SU-DHL-6 (cell line): ENCODE measurements at regions not wholly inside any gene's neighbourhood (a gene's known extent, or its start where the extent isn't known, plus 50 kb on each side); places are given as distances from the start of the nearest gene placed in this dataset.

Source experiments
- H2AFZ ChIP-seq: fragments of 200-600 bp; sonication (generic); 2 replicates; pipeline ENCODE4 v1.6.1; 2014; ENCODE audit warnings: low read depth, mild to moderate bottlenecking, moderate library complexity, mixed read lengths, antibody characterized with exemption, low read length; ENCODE audit not compliant: severe bottlenecking
- H3F3A ChIP-seq: fragments of 200-600 bp; shearing (Covaris generic); 2 replicates; pipeline ENCODE4 v1.6.0; 2016; ENCODE audit warnings: antibody characterized with exemption, mild to moderate bottlenecking; ENCODE audit not compliant: insufficient read depth
- H3K27ac ChIP-seq: fragments of 200-600 bp; sonication (generic); 2 replicates; pipeline ENCODE4 v1.5.1; 2016; ENCODE audit warnings: low read depth, mild to moderate bottlenecking, low read length, moderate library complexity, mixed read lengths
- H3K27me3 ChIP-seq: fragments of 200-600 bp; sonication (generic), shearing (Covaris generic); 2 replicates; pipeline ENCODE4 v1.6.0; 2014; ENCODE audit warnings: mild to moderate bottlenecking, low read length
- H3K36me3 ChIP-seq: fragments of 200-600 bp; sonication (generic); 2 replicates; pipeline ENCODE4 v1.6.1; 2014; ENCODE audit warnings: mild to moderate bottlenecking, low read length, mixed read lengths
- H3K4me2 ChIP-seq: fragments of 300-600, 200-600 bp; shearing (Covaris generic), sonication (generic); 2 replicates; pipeline ENCODE4 v1.6.0; 2014; ENCODE audit warnings: low read length, low read depth, mild to moderate bottlenecking; ENCODE audit not compliant: poor library complexity, severe bottlenecking
- H3K4me3 ChIP-seq: fragments of 200-600 bp; sonication (generic); 2 replicates; pipeline ENCODE4 v1.5.1; 2014; ENCODE audit warnings: antibody characterized with exemption, low read length, mild to moderate bottlenecking, mixed read lengths; ENCODE audit not compliant: insufficient read depth, poor library complexity, severe bottlenecking
- H3K79me2 ChIP-seq: fragments of 200-600 bp; sonication (generic); 2 replicates; pipeline ENCODE4 v1.6.1; 2014; ENCODE audit warnings: mild to moderate bottlenecking, low read length, moderate library complexity; ENCODE audit not compliant: insufficient read depth
- H3K9ac ChIP-seq: fragments of 200-600 bp; sonication (generic); 2 replicates; pipeline ENCODE4 v1.7.0; 2014; ENCODE audit warnings: mild to moderate bottlenecking, low read length
- H3K9me2 ChIP-seq: fragments of 200-600 bp; sonication (generic); replicated peaks from 2 replicates; pipeline ENCODE4 v1.6.1; 2014; ENCODE audit warnings: low read length; ENCODE audit not compliant: insufficient read depth
- H3K9me3 ChIP-seq: fragments of 200-600 bp; sonication (generic); 2 replicates; pipeline ENCODE4 v1.6.1; 2014; ENCODE audit warnings: low read length, mixed read lengths; ENCODE audit not compliant: insufficient read depth
- H4K20me1 ChIP-seq: fragments of 200-600 bp; sonication (generic); 2 replicates; pipeline ENCODE4 v1.6.1; 2014; ENCODE audit warnings: low read depth, mild to moderate bottlenecking, antibody characterized with exemption, low read length, moderate library complexity, mixed read lengths
- CTCF ChIP-seq: fragments of 200-600 bp; sonication (generic); IDR thresholded peaks from one replicate; pipeline ENCODE4 v1.5.1; 2017; ENCODE audit warnings: antibody characterized with exemption, mild to moderate bottlenecking, low read length, moderate library complexity; ENCODE audit not compliant: insufficient read depth, poor library complexity, severe bottlenecking
- EZH2phosphoT487 ChIP-seq: fragments of 200-600 bp; sonication (generic), shearing (Covaris generic); conservative IDR thresholded peaks from 2 replicates; pipeline ENCODE4 v1.6.1; 2018; ENCODE audit warnings: mild to moderate bottlenecking, antibody characterized with exemption, low read length, moderate library complexity, mixed read lengths

- H3K9me3 ChIP-seq, result no peaks in the 10 kb centered on the region
- no peaks in the 10 kb centered on the region for H3K36me3 ChIP-seq
- no peak overlapping the region for H3K4me3 ChIP-seq
- H3K27ac ChIP-seq, result no peak overlapping the region
- H4K20me1 ChIP-seq, result no peaks in the 10 kb centered on the region
- no peak overlapping the region for H2AFZ ChIP-seq
- no peak for TF ChIP-seq CTCF
- TF ChIP-seq EZH2phosphoT487, result no peak
- H3K4me2 ChIP-seq, result no peak overlapping the region
- H3K27me3 ChIP-seq, result no peaks in the 10 kb centered on the region
- no peaks in the 10 kb centered on the region for H3K9me2 ChIP-seq
- H3K79me2 ChIP-seq, result no peaks in the 10 kb centered on the region
- H3K9ac ChIP-seq, result no peak overlapping the region
- H3F3A ChIP-seq, result no peaks in the 10 kb centered on the region
Measured at GRCh38 chr1:59223198-59223597, 73.7 kb upstream of the FGGY start.

GRCh38 chr1:59223989-59224634 lies 72.8 kb upstream of the FGGY start:
- H3K4me3 ChIP-seq, result no peak overlapping the region
- H3K27ac ChIP-seq, result no peak overlapping the region
- H3K27me3 ChIP-seq, result no peaks in the 10 kb centered on the region
- no peaks in the 10 kb centered on the region for H3K79me2 ChIP-seq
- no peak overlapping the region for H3K9ac ChIP-seq
- H2AFZ ChIP-seq, result no peak overlapping the region
- no peaks in the 10 kb centered on the region for H3K36me3 ChIP-seq
- no peaks in the 10 kb centered on the region for H3F3A ChIP-seq
- TF ChIP-seq CTCF (no peak), EZH2phosphoT487 (no peak)
- no peaks in the 10 kb centered on the region for H3K9me2 ChIP-seq
- H3K9me3 ChIP-seq, result no peaks in the 10 kb centered on the region
- H3K4me2 ChIP-seq, result no peak overlapping the region
- no peaks in the 10 kb centered on the region for H4K20me1 ChIP-seq

- no peaks in the 10 kb centered on the region for H3K9me2 ChIP-seq
- TF ChIP-seq EZH2phosphoT487 (no peak), CTCF (no peak)
- H3K9me3 ChIP-seq, result no peaks in the 10 kb centered on the region
- H2AFZ ChIP-seq, result no peak overlapping the region
- H3K9ac ChIP-seq, result no peak overlapping the region
- no peaks in the 10 kb centered on the region for H3F3A ChIP-seq
- H3K4me3 ChIP-seq, result no peak overlapping the region
- H3K4me2 ChIP-seq, result no peak overlapping the region
- H3K36me3 ChIP-seq, result no peaks in the 10 kb centered on the region
- no peaks in the 10 kb centered on the region for H4K20me1 ChIP-seq
- H3K79me2 ChIP-seq, result no peaks in the 10 kb centered on the region
- no peak overlapping the region for H3K27ac ChIP-seq
- H3K27me3 ChIP-seq, result no peaks in the 10 kb centered on the region
Measured at GRCh38 chr1:59225594-59226316, 71.1 kb upstream of the FGGY start.
